GM12892 (cell line): ENCODE measurements at regions not wholly inside any gene's neighbourhood (a gene's known extent, or its start where the extent isn't known, plus 50 kb on each side); places are given as distances from the start of the nearest gene placed in this dataset.

Source experiments
- POLR2AphosphoS5 ChIP-seq: IDR thresholded peaks from 2 replicates; pipeline ENCODE4 v1.6.1; 2011; ENCODE audit warnings: low read depth, low read length, control low read depth
- TAF1 ChIP-seq: IDR thresholded peaks from 2 replicates; pipeline ENCODE4 v1.6.1; 2011; ENCODE audit warnings: low read depth, mild to moderate bottlenecking, control low read depth, low read length, borderline replicate concordance

DNA sequence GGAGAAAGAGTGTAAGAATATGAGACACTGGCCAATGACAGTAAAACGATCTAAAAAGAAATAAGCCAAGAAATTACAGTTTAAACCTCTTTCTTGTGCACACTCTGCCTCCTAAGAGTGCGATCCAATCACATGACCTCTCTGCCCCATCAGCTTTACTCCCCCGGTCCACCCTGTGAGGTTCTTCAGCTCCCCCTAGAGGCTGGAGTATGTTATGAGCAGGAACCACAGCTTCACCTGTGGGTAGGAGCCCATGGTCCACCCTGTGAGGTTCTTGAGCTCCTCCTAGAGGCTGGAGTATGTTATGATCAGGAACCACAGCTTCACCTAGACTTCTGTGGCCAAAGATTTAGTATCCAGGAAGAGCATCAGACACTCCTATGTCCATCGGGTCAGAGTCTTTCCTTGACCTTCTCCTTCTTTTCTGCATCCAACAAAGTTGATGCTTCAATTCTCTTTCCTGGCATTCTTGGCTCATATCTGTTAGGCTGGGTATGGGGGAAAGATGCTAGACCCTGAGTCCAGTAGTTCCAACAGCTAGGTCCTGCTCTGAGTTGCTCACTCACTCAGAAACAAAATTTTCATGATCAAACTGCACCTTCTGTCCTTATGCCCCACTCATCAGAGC, 164.0 kb downstream of the MINAR1 start:
- TF ChIP-seq POLR2AphosphoS5 (no peak), TAF1 (no peak)
